Renal cortex interstitium (tissue), 11 donors: ENCODE measurements at regions not wholly inside any gene's neighbourhood (a gene's known extent, or its start where the extent isn't known, plus 50 kb on each side); places are given as distances from the start of the nearest gene placed in this dataset.
"Not testable (repeated sequence)": the region's sequence is repeated elsewhere in the genome, so short reads cannot be mapped to it uniquely, and the experiment has no call there.

Experiments used
- DNase-seq, 11 donors: peaks; one replicate each; pipeline ENCODE4 v3.0.0-alpha.2; 2013; ENCODE audit warnings: low read depth in 9 of 11, low spot score in 4 of 11; ENCODE audit errors: extremely low read depth in 1 of 11

GRCh38 chrX:65971151-65971550 is 68.7 kb downstream of the VSIG4 start:
- DNase-seq, result no peak

DNA sequence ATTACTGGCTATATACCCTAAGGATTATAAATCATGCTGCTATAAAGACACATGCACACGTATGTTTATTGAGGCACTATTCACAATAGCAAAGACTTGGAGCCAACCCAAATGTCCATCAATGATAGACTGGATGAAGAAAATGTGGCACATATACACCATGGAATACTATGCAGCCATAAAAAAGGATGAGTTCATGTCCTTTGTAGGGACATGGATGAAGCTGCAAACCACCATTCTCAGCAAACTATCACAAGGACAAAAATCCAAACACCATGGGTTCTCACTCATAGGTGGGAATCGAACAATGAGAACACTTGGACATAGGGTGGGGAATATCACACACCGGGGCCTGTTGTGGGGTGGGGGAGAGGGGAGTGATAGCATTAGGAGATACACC is 72.7 kb downstream of the VSIG4 start:
- not testable (repeated sequence) for DNase-seq

- no peak for DNase-seq
These were observed 78.2 kb downstream of the VSIG4 start for GRCh38 chrX:65961714-65962113.

GRCh38 chrX:65948103-65948502 is 91.8 kb downstream of the VSIG4 start:
- DNase-seq, result no peak

GRCh38 chrX:65941775-65942174 is 98.1 kb downstream of the VSIG4 start:
- no peak for DNase-seq

- DNase-seq, result no peak
These were observed 106.7 kb downstream of the VSIG4 start for GRCh38 chrX:65933085-65933589.

- no peak for DNase-seq
These were observed 107.5 kb downstream of the VSIG4 start for GRCh38 chrX:65932173-65933084.

DNA sequence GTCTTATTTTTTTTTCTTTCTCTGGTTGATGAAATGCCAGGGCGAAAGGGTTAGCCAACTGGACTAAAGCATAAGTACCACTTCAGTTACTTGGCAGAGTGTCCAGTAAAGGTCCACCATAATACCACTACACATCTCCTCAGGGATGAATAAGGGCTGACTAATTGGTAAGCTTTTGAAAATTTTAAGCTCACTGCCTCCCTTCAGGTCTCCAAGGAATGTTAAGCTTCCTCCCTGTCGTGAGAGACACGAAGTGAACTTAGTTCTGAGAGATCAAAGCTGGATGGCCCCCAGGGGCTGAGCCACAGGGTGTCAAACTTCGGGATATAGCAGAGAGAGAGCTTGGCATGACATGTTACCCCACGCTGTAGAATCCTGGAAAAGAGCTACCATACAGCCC is 111.4 kb downstream of the VSIG4 start:
- no peak for DNase-seq

- DNase-seq, result not testable (repeated sequence)
These were observed 112.5 kb downstream of the VSIG4 start for GRCh38 chrX:65927386-65927785.

DNA sequence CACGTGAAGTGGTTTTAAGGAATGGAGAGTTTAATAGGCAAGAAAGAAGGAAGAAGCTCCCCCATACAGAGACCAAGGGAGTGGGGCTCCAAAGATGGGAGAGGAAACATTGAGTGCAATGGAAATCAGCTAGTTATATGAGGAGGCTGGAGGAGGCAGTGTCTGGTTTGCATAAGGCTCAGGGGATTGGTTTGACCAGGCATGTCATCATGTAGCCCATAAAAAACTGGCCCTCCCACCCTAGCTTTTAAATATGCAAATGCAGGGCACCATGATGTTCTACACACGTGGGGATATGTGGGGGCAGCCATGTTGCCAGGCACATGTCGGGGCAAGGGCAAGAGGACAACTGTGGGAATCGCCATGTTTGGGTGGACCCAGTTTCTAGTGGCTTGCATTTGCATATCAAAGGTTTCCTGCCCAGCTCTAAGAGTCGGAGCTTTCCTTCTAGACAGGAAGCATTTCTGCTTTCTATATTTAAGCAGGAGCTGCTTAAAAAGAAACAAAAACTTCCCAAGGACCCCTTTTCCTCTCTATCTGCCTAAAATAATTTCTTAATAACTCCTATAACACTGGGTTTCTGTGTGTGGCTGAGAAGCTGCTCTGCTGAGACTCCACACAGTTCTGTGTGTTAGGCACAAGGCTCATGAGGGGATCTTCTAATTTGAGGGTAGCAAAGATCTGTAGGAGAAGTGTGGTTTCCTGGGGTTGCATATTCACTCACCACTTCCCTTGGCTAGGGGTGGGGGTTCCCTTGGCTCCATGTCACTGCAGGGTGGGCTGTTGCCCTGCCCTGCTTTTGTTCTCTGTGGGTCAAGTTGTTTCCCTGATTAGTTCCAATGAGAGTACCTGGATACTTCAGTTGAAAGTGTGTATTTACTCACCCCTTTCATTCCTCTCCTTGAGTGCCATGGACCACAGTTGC is 113.5 kb downstream of the VSIG4 start:
- DNase-seq, result no peak

DNA sequence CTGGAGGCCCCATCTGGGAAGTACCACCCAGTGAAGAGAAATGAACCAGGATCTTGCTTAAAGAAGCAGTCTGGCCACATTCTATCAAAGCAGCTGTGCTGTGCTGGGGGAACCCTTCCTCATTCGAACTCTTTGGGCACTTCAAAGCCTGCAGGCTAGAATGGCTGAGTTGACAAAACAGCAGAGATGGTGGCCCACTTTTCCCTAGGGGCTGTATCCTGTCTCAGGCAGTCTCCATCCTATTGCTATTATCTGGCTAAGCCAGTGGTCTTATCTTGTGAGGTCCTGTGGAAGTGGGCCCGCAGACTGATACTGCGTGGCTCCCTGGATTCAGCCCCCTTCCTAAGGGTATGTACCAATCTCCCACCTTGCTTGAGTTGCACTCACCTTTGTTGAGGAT is 114.3 kb downstream of the VSIG4 start:
- DNase-seq, result no peak

- DNase-seq, result no peak
These were observed 114.9 kb downstream of the VSIG4 start for GRCh38 chrX:65925005-65925404.

DNA sequence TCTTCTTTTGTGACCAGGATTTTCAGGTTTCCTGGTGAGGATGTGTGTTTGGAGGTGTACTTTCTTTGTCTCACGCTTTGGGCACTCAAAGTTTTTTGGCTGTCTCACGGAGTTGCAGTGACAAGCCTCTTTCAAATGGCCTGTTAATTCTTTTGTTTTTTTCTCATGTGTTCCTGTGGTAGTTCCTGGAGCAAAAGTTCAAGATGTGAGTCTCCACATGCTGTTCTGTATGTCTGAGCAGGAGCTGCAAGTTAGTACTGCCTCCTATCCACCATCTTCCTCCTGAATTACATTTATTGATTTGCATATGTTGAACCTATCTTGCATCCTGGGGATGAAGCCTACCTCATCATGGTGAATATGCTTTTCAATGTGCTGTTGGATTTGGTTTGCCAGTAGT is 118.5 kb downstream of the VSIG4 start:
- no peak for DNase-seq

GRCh38 chrX:65920620-65921019 is 119.3 kb downstream of the VSIG4 start:
- DNase-seq, result peak in 2 of 11 donors; percentile 1 to 4

GRCh38 chrX:65910899-65911298 is 129.0 kb downstream of the VSIG4 start:
- no peak for DNase-seq

GRCh38 chrX:65903750-65904149 is 136.1 kb downstream of the VSIG4 start:
- DNase-seq, result no peak

DNA sequence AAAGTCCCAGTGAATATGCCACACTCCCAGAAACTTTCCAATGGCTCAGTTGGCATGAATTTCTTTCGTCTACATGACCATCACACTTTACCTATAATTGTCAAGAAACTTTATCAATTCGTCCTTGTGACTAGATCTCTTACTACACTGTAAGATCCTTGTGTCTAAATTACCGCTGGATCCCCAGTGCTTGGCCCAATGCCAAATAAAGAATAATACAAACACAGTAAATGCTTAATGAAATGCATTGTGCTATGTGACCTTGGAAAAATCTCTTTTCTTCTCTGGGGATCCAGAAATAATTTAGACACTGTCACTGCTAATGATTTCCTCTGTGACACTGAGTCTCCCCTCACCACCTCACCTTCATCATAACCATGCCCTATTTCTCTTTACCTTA is 137.9 kb downstream of the VSIG4 start:
- no peak for DNase-seq

GRCh38 chrX:65900850-65901844 is 138.7 kb downstream of the VSIG4 start:
- no peak for DNase-seq

DNA sequence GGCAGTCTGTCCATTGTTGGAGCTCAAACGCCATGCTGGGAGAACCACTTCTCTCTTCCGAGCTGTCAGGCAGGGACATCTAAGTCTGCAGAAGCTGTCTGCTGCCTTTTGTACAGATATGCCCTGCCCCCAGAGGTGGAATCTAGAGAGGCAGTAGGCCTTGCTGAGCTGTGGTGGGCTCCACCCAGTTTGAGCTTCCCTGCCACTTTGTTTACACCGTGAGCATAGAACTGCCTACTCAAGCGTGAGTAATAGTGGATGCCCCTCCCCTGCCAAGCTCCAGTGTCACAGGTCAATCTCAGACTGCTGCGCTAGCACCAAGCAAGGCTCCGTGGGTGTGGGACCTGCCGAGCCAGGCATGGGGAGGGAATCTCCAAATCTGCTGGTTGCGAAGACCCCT is 145.7 kb downstream of the VSIG4 start:
- DNase-seq, result no peak
